HG03196 (cell line): ENCODE measurements at regions not wholly inside any gene's neighbourhood (a gene's known extent, or its start where the extent isn't known, plus 50 kb on each side); places are given as distances from the start of the nearest gene placed in this dataset.
"Not testable (repeated sequence)": the region's sequence is repeated elsewhere in the genome, so short reads cannot be mapped to it uniquely, and the experiment has no call there.

ENCODE experiments used
- ATAC-seq: cut with Tn5 transposase; IDR thresholded peaks from one replicate; pipeline ENCODE4 v1.9.1; 2021; ENCODE audit not compliant: unreplicated experiment

- ATAC-seq: no peak
These were observed 368.5 kb upstream of the PCDH15 start for GRCh38 chr10:55169493-55169892.

GRCh38 chr10:55168343-55168742, 367.3 kb upstream of the PCDH15 start:
- no peak for ATAC-seq

GRCh38 chr10:55163388-55163979, 362.5 kb upstream of the PCDH15 start:
- no peak for ATAC-seq

GRCh38 chr10:55162321-55162720, 361.3 kb upstream of the PCDH15 start:
- ATAC-seq: not testable (repeated sequence)

GRCh38 chr10:55160655-55161283, 359.7 kb upstream of the PCDH15 start:
- ATAC-seq: no peak

- ATAC-seq: no peak
These were observed 357.6 kb upstream of the PCDH15 start for GRCh38 chr10:55158633-55159032.

- ATAC-seq: no peak
These were observed 345.0 kb upstream of the PCDH15 start for GRCh38 chr10:55146032-55146431.

- no peak for ATAC-seq
These were observed 343.0 kb upstream of the PCDH15 start for GRCh38 chr10:55144001-55144400.

GRCh38 chr10:55141892-55142291, 340.9 kb upstream of the PCDH15 start:
- ATAC-seq: no peak

GRCh38 chr10:55137063-55137462, 336.0 kb upstream of the PCDH15 start:
- ATAC-seq: no peak

GRCh38 chr10:55104738-55105137, 303.7 kb upstream of the PCDH15 start:
- ATAC-seq: no peak

GRCh38 chr10:55098452-55098851, 297.4 kb upstream of the PCDH15 start:
- no peak for ATAC-seq

GRCh38 chr10:55091691-55092328, 290.8 kb upstream of the PCDH15 start:
- ATAC-seq: peak; percentile 61

- no peak for ATAC-seq
These were observed 277.1 kb upstream of the PCDH15 start for GRCh38 chr10:55078121-55078520.

GRCh38 chr10:55065185-55065584, 264.2 kb upstream of the PCDH15 start:
- no peak for ATAC-seq

- no peak for ATAC-seq
These were observed 262.8 kb upstream of the PCDH15 start for GRCh38 chr10:55063811-55064210.

GRCh38 chr10:55062349-55062748, 261.3 kb upstream of the PCDH15 start:
- no peak for ATAC-seq

- no peak for ATAC-seq
These were observed 257.8 kb upstream of the PCDH15 start for GRCh38 chr10:55058800-55059199.

- ATAC-seq: no peak
These were observed 250.5 kb upstream of the PCDH15 start for GRCh38 chr10:55051515-55051914.

- no peak for ATAC-seq
These were observed 247.9 kb upstream of the PCDH15 start for GRCh38 chr10:55048830-55049498.

GRCh38 chr10:55043540-55043939, 242.5 kb upstream of the PCDH15 start:
- no peak for ATAC-seq

GRCh38 chr10:55033061-55033460, 232.0 kb upstream of the PCDH15 start:
- ATAC-seq: no peak
